Upper lobe of left lung (tissue), 4 donors: ENCODE measurements at regions not wholly inside any gene's neighbourhood (a gene's known extent, or its start where the extent isn't known, plus 50 kb on each side); places are given as distances from the start of the nearest gene placed in this dataset.

ENCODE experiments used
- EP300 ChIP-seq, 4 donors: sonication (generic); formaldehyde crosslinking; IDR thresholded peaks; one replicate each; pipeline ENCODE4 v1.5.1; 2017; ENCODE audit warnings: antibody characterized with exemption in 4 of 4, control low read depth in 2 of 4
- POLR2A ChIP-seq, 4 donors: fragments of 450-650 bp; IDR thresholded peaks; one replicate each; pipeline ENCODE4 v1.5.1; 2016 to 2017; ENCODE audit warnings: antibody characterized with exemption in 4 of 4, mild to moderate bottlenecking in 2 of 4
- POLR2AphosphoS5 ChIP-seq, 2 donors: sonication (generic); formaldehyde crosslinking; IDR thresholded peaks; one replicate each; pipeline ENCODE4 v1.5.1; 2017; ENCODE audit warnings: antibody characterized with exemption in 2 of 2
- TF ChIP-seq, protein P1 (sequence below), 6 experiments: fragments of 450-650 bp in 4 of 6; fragments of 200-600 bp in 2 of 6; sonication (generic) in 2 of 6; IDR thresholded peaks; one replicate each; pipeline ENCODE4 v1.5.1; 2016 to 2019; ENCODE audit warnings: antibody characterized with exemption in 6 of 6

GRCh38 chr6:131510094-131510493, 62.9 kb upstream of the ARG1 start:
- TF ChIP-seq, protein P1, sequence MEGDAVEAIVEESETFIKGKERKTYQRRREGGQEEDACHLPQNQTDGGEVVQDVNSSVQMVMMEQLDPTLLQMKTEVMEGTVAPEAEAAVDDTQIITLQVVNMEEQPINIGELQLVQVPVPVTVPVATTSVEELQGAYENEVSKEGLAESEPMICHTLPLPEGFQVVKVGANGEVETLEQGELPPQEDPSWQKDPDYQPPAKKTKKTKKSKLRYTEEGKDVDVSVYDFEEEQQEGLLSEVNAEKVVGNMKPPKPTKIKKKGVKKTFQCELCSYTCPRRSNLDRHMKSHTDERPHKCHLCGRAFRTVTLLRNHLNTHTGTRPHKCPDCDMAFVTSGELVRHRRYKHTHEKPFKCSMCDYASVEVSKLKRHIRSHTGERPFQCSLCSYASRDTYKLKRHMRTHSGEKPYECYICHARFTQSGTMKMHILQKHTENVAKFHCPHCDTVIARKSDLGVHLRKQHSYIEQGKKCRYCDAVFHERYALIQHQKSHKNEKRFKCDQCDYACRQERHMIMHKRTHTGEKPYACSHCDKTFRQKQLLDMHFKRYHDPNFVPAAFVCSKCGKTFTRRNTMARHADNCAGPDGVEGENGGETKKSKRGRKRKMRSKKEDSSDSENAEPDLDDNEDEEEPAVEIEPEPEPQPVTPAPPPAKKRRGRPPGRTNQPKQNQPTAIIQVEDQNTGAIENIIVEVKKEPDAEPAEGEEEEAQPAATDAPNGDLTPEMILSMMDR (IDR thresholded peaks at IDR 0.05): no peak
- TF ChIP-seq POLR2AphosphoS5 (IDR thresholded peaks at IDR 0.05): no peak
- no peak for TF ChIP-seq EP300 (IDR thresholded peaks at IDR 0.05)
- no peak for TF ChIP-seq POLR2A (IDR thresholded peaks at IDR 0.05)
